ENCODE measurements at regions not wholly inside any gene's neighbourhood (a gene's known extent, or its start where the extent isn't known, plus 50 kb on each side); places are given as distances from the start of the nearest gene placed in this dataset.
"Not testable (repeated sequence)": the region's sequence is repeated elsewhere in the genome, so short reads cannot be mapped to it uniquely, and the experiment has no call there.

DNA sequence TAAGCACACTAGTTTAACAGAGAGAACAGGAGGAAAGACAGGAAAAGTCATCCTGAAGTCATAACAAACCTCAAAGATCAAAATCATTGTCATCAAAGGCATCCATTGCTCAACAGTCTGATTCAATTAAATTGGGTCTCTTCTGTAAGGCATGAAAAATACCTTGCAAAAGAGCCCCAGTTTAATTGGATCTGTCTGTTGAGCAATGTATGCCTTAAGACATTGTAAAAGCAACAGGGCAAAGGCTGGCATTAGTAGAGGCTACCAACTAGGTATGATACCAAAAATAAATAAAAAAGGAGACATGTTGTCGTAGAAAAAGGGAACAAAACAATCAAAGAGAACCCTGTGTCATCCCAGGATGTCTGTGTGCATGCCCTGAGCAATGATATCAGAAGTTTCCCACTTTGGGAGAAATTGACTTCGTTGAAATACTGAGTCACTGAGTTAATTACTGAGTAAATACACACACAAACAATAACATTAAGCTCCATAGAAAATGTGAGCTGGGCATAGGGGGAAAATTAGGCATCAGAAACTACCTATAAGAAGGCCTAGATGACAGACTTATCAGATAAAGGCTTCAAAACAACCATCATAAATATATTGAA is 1013.8 kb upstream of the CITED2 start:
- no peak for DNase-seq

DNA sequence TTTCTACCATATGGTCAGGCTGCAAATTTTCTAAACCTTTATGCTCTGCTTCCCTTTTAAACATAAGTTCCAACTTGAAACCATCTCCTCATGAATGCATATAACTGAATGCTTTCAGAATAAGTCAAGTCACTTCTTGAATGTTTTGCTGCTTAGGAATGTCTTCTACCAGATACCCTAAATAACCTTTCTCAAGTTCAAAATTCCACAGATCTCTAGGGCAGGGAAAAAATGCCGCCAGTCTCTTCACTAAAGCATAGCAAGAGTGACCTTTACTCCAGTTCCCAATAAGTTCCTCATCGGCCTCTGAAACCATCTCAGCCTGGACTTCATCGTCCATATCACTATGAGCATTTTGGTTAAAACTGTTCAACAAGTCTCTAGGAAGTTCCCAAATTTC is 1011.2 kb upstream of the CITED2 start:
- no peak for DNase-seq

DNA sequence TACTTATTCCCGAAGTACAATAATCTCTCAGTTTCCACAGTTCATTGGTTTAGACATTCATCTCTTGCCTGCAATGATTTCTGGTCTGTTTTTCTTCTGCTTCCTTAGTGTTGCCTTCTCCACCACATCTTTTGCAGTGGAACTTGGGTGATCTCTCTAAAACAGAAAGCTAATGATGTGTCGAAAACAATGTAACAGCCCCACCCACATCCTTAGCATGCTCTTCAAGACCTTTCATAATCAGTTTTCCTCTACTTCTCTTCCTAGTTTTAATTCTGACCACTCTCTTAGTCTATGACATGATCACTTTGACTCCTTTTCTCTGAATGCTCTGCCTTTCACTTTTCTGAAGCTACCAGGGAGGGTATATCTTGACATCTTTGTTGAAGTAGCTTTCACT is 1007.9 kb upstream of the CITED2 start:
- no peak for DNase-seq

DNA sequence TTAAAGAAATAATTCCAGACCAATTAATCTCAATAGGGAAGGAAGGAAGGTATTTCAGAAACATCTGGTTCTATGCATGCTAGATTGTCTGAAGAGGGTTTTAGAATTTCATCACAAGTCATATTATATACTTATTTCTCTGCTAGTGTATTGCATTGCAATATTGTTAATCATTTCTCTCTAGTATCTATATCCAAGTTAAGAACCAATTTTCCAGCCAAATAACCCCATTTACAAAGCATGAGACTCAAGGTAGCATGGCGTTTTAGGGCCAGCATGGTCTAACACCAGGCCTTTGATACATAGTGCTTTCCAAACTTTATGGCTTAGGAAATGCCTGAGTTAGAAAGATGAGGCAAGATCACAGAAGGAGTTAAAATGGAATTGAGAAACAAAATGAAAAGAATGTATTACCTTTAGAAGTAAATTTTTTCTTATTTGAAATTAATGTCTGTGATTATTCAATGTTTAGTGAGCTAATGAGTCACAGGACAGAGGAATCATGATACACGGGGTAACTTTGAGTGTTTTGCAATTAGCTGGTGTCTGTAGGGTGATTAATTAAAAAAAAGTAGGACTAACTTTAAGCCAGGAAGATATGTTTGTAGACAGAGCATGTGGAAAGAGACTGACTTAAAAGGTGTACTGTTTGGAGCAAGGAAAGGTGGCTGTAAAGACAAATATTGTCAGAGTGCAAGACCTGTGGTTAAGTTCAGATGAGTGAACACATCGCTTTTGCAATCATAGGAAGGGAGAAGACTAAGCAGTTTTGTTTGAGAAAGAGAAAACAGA is 1006.2 kb upstream of the CITED2 start:
- DNase-seq, result no peak

DNA sequence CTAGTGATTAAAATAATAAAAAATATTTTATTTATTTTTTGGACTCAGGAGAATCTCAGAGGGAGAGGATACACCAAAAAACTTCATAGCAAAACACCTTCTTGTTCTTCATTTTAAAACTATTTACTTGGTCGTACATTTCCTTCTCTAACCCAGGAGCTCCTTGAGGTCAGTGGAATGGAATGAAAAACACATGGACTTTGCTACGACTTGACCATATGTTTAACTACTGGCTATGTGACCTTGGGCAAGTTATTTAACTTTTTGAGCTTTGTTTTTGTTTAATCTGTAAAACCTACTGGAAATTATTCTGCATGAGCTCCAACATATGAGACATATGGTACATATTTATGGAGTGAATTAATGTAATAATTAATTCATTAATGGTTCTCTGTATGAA is 1005.5 kb upstream of the CITED2 start:
- DNase-seq, result no peak

DNA sequence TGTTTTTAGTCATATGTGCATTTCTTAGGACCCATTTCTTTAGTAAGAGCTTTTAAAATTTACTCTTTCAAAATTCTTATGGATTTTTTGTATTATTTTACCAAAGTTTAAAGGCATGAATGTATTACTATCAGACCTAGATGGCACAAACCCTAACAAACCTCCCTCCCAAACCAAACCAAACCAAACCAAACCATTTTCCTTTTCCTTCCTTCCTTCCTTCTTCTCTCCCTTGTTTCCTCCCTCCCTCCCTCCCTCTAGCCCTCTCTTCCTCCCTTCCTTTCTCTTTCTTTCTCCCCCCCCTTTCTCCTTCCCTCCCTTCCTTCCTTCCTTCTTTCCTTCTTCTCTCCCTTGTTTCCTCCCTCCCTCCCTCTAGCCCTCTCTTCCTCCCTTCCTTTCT is 1001.8 kb upstream of the CITED2 start:
- DNase-seq, result no peak

DNA sequence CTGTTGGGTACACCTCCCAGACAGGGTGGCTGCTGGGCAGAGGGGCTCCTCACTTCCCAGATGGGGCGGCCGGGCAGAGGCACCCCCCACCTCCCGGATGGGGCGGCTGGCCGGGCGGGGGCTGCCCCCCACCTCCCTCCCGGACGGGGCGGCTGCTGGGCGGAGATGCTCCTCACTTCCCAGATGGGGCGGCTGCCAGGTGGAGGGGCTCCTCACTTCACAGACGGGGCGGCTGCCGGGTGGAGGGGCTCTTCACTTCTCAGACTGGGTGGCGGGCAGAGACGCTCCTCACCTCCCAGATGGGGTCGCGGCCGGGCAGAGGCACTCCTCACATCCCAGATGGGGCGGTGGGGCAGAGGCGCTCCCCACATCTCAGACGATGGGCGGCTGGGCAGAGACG is 999.3 kb upstream of the CITED2 start:
- DNase-seq, result not testable (repeated sequence)

DNA sequence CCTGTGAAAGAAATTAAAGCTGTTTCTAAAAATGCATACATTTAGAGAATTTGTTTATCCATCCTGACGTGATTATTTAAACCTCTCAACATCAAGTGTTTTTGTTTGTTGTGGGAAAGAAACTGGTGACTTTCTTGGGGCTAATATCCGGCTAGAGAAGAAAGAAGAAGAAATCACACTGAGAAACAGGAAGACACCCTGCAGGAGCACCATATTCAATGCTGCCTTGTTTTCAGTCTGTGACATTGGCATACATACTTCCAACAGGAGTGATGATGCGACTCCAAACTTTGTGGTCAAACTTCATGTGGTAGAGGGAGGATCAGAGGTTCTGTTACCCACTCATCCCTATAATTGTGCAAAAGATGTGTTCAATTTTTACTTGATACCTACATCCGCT is 997.6 kb upstream of the CITED2 start:
- DNase-seq, result no peak

DNA sequence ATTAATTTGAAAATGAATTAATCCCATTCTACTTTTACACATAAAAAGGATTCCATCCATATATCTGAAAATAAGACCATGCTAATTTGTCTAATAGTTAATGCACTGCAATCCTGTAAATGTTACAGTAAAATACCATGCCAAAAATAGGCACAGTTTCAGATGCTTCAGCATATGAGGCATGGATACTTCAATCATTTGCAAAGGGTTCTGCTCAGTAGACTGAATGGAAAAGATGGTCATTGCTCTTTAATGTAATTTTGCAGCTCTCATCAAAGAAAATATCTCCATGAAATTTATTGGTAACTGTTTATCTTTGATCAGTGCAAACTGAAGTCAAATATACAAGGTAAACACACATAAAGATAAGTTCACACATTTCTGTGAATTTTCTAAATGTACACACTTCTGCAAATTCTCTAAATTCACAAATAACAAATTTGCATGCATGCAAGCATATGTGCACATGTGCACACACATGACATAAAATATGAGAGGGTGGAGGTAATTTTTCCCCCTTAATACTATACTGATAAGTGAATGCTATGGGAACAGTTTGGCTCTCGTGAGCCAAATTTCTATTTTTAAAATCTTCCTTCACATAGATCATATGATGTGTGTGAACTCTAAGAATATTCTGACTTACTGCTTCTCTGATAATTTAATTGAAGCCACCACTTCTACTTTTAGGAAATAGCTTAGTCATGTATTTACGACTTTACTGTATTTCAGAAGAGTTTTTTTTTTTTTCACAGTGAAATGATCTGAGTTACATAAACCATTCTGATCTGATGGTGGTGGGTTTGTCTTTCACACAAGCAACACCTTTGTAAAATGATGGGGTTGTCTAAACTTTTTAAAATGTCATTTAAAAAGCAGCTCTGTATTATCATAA is 996.8 kb upstream of the CITED2 start:
- DNase-seq, result no peak

DNA sequence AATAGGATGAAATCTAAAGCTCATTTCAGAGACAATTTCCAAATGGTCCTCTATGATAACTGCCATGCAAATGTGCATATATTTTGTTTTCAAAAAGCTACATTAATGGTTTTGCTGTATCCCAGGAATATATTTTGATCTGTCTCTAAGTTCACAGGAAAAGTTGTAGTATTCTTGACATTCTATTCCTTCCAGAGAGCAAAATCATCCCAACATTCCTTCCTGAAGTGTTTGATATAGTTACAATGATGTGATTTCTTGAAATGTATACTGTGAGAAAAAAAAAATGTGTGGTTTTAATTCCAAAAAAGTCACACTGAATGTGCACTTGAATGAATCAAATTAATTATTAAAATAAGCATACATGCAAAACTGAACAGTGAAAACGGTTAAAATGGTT is 996.0 kb upstream of the CITED2 start:
- no peak for DNase-seq

DNA sequence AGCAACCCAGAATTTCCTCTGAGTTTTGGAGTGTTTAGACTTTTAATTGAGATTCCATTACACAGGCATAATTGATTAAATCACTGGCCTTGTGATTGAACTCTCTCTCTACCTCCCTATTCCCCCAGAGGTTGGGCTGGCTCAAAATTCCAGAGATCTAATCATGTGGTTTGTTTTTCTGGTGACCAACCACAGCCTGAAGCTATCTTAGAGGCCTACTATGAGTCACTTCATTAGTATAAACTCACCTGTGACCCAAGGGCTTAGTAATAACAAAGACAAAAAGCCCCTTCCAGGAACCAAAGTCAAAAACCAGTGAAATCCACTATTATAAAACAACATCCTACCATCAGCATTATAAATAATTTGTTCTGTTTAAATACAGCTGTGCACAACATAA is 992.5 kb upstream of the CITED2 start:
- DNase-seq, result no peak

DNA sequence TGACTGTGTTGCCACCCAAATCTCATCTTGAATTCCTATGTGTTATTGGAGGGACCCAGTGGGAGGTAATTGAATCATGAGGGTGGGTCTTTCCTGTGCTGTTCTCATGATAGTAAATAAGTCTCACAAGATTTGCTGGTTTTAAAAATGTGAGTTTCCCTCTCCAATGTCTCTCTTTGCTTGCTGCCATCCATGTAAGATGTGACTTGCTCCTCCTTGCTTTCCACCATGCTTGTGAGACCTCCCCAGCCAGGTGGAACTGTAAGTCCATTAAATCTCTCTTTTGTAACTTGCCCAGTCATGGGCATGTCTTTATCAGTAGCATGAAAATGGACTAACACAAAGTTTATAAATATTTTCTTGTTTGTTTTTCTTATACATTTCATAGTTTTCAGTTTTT is 990.5 kb upstream of the CITED2 start:
- no peak for DNase-seq

DNA sequence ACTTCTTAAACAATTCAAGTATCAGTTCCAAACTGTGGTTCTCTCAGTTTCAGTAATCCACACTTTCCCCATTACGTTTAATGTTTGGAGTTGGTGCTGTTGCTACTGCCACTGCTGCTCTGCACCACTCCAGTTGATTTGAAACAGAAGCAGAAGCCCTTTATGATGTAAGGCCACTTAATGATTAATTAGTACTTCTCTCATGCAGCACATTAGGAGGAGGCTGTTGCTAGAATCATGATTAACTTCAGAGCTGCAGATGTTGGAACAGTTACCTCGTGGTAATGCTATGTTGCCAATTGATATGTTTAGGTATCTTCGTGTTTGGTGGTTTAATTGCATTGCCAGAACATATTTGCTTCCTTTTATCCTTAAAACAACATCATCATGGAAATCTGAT is 986.2 kb upstream of the CITED2 start:
- DNase-seq, result peak; percentile 87

DNA sequence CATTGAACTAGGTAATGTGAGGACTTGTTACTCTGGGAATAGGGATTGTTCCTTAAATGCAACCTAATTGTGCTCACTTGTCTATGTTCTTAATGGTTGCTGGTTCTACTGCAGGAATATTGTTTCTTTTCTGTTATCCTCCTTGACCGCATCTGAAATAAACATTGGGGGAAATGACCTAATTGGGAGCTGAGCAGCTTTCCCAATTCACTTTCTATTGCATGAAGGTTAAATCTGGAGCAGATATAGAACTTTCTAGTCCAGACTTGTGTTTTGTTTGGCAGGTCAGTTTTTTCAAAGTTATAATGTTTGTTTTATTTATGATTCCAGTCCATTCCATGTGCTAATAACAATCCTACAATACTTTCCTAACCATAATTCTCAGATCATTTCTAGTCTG is 981.0 kb upstream of the CITED2 start:
- DNase-seq, result no peak

DNA sequence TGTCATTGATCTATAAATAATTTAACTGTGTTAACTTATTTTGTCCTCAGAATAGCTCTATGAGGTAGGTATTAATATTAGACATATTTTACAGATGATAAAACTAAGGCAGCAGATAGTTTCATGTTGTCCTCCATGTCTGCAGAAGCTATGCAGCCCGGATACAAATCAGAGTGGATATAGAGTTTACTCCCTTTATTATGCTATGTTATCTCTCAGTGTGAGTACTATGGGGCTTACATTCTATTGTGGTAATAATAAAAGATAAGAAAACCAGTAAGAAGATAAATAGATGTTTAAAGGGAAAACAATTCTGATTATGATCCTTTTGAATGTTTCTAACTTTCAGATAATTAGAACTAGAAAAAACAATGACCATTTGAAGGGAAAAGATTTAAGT is 979.8 kb upstream of the CITED2 start:
- DNase-seq, result no peak

DNA sequence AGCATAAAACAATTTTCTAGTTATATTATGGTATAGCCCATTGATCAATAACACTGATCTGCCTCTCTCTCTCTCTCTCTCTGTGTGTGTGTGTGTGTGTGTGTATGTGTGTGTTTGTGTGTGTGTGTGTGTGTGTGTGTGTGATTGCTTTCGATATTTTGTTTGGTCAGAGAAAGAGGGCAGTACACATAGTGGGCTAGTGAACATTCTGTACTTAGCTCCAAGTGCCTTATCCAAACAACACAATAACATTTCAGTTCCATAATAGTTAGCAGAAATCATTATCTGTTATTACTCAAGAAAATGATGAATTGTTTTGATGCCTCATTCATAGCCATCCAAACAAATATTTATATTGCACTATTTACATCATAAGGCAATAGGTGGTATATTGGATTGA is 979.1 kb upstream of the CITED2 start:
- DNase-seq, result no peak

DNA sequence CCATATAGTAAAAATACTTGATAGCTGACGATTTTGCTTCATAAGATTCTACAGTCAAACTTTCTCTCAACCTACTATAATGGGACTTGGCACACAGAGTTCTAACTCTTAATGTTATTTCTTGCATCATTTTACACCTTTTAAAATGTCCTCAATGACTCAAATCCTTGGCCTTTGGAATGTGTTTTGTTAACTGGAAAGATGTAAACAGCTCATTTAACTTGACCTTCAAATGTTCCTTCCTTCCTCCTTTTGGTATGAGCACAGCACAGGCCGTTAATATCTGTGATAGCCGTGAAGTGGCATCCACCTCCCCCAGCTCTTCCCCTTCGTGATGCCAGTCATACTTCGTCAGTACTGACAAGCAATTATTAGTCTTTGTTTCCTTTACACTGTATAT is 972.0 kb upstream of the CITED2 start:
- no peak for DNase-seq

DNA sequence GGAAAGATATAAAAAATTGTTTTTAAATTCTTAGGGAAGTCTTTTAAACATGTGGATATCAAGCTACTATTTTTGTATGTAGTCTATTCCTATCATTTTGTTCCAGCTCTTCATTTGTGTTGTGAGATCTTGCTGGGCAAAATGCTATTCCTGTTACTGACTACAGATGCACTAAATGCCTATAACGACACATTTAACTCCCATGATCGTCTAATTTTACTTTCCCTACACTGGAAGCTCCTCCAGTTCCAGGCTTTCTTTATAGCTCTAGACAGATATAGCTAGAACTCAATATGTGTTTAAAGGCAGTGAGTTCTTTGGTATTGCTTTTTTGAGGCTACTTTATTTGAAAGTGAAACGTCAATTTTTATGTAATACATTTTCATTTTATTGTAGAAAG is 971.5 kb upstream of the CITED2 start:
- no peak for DNase-seq

DNA sequence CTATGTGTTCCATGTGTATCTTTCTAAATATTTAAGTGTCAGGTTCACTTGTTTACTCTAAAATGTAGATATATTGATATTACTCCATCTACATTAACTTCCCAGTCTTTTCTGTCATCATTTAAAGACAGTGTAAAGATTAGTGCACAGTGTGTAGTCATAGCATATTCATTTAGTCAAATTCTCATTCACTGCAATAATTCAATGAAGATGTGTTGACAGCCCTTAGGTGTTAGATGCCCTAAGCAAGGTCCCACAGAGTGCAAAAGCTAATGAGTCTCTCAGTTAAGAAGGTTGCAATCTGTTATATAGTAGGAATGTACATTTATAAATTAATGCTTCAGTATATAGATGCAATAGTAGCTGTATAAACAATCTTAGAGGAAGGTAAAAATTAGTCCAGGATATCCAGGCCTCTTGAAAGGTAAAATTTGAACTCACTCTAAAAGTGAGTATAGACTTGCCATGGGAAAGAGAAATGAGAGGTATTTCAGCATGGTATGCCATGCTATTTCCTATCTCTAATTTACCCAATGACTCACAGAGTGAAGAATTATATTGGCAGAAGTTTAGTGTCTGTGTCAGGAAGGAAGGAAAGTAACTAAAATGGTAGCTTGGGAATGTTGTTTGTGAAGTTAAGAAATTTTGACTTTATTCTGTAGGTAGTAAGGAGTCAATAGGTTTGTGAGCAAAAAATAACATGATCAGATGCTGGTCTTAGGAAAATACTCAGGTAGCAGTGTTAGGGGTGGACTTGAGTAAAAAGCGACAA is 969.9 kb upstream of the CITED2 start:
- no peak for DNase-seq

DNA sequence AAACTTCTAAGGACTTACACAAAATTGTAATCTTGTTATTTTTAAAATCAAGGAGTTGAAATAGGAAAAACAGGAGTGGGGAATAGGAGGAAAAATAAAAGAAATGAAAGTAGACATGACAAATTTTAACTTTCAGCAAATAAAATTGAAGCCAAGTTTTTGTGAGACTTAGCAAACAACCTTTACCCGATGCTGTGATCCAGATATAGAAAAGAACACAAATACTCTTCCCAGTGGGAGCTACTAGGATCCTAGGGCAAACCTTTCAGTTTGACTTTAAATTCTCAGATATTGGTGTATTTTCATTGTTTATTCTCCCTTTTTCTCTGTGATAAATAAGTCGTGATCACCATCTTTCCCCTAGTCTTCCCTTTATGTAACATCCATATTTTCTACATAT is 968.7 kb upstream of the CITED2 start:
- no peak for DNase-seq

DNA sequence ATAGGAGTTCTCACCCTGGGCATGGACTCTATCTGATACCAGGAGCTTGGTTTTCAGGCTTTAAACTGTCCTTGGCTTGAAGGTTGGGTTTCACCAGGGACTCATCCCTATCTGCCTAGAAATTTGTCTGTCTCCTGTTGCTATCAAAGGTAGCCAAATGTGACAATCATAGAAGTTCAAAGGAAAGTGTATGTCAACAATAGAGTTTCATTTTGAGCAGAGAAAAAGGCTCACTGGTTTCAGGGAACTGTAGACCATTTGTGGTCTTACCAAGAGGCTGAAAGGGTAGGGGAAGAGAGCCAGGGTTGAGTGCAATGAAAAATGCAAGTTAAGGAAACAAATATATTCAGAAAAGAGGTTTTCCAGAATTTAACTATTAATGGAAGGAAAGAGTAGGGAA is 966.8 kb upstream of the CITED2 start:
- no peak for DNase-seq

DNA sequence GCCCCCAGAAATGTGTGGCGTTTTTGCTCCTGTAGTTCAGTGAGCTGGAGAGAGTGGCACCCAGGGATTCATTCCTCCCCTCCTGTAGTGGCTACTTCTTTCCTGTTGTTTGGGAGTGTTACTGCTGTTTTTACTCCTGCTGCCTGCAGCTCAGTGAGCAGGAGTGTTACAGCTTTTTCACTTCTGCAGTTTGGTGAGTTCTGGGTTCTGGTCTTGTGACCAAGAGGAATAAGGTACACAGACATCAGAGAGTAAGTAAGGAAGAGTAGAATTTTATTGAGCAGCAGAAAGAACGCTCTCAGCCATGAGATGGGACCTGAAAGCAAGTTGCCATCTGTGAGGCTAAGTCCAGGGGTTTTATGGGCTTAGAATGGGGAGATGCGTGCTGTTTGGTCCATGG is 966.3 kb upstream of the CITED2 start:
- no peak for DNase-seq

DNA sequence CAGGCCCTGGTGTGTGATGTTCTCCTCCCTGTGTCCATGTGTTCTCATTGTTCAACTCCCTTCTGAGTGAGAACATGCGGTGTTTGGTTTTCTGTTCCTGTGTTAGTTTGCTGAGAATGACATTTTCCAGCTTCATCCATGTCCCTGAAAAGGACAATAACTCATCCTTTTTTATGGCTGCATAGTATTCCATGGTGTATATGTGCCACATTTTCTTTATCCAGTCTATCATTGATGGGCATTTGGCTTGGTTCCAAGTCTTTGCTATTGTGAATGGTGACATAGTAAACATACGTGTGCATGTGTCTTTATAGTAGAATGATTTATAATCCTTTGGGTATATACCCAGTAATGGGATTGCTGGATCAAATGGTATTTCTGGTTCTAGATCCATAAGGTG is 964.6 kb upstream of the CITED2 start:
- DNase-seq, result not testable (repeated sequence)

Data from NCI-H1105 treated with DMSO at 0.1 percent for 48 hours (cell line).